ENCODE measurements at regions not wholly inside any gene's neighbourhood (a gene's known extent, or its start where the extent isn't known, plus 50 kb on each side); places are given as distances from the start of the nearest gene placed in this dataset.

GRCh38 chr18:63071701-63072141, 247.8 kb downstream of the BCL2 start:
- DNase-seq (ENCODE audit: low read depth) = no peak
- TF ChIP-seq, protein P1, sequence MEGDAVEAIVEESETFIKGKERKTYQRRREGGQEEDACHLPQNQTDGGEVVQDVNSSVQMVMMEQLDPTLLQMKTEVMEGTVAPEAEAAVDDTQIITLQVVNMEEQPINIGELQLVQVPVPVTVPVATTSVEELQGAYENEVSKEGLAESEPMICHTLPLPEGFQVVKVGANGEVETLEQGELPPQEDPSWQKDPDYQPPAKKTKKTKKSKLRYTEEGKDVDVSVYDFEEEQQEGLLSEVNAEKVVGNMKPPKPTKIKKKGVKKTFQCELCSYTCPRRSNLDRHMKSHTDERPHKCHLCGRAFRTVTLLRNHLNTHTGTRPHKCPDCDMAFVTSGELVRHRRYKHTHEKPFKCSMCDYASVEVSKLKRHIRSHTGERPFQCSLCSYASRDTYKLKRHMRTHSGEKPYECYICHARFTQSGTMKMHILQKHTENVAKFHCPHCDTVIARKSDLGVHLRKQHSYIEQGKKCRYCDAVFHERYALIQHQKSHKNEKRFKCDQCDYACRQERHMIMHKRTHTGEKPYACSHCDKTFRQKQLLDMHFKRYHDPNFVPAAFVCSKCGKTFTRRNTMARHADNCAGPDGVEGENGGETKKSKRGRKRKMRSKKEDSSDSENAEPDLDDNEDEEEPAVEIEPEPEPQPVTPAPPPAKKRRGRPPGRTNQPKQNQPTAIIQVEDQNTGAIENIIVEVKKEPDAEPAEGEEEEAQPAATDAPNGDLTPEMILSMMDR (IDR thresholded peaks at IDR 0.05; ENCODE audit: control insufficient read depth, extremely low read depth, insufficient read depth) = no peak
- H3K4me3 ChIP-seq (ENCODE audit: low read depth, low read length) = no peak overlapping the region

- TF ChIP-seq, protein P1 (IDR thresholded peaks at IDR 0.05; ENCODE audit: control insufficient read depth, extremely low read depth, insufficient read depth) = no peak
- no peak overlapping the region for H3K4me3 ChIP-seq (ENCODE audit: low read depth, low read length)
- DNase-seq (ENCODE audit: low read depth) = no peak
Measured at GRCh38 chr18:63070767-63071502, 248.6 kb downstream of the BCL2 start.

- no peak overlapping the region for H3K4me3 ChIP-seq (ENCODE audit: low read depth, low read length)
- TF ChIP-seq, protein P1 (IDR thresholded peaks at IDR 0.05; ENCODE audit: control insufficient read depth, extremely low read depth, insufficient read depth) = no peak
- no peak for DNase-seq (ENCODE audit: low read depth)
Measured at GRCh38 chr18:63069496-63069895, 250.1 kb downstream of the BCL2 start.

- no peak overlapping the region for H3K4me3 ChIP-seq (ENCODE audit: low read depth, low read length)
- TF ChIP-seq, protein P1 (IDR thresholded peaks at IDR 0.05; ENCODE audit: control insufficient read depth, extremely low read depth, insufficient read depth) = no peak
- DNase-seq (ENCODE audit: low read depth) = no peak
Measured at GRCh38 chr18:63067939-63068338, 251.6 kb downstream of the BCL2 start.

DNA sequence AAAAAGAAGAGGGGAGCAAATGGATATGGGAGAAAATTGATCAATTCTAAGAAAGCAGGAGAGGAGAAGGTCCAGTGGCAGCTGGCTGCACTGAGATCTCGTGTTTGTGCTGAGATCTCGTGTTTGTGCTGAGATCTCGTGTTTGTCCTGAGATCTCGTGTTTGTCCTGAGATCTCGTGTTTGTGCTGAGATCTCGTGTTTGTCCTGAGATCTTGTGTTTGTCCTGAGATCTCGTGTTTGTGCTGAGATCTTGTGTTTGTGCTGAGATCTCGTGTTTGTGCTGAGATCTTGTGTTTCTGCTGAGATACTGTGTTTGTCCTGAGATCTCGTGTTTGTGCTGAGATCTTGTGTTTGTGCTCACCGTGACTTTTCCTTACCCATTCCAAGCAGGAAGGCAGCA, 254.4 kb downstream of the BCL2 start:
- no peak overlapping the region for H3K4me3 ChIP-seq (ENCODE audit: low read depth, low read length)
- TF ChIP-seq, protein P1 (IDR thresholded peaks at IDR 0.05; ENCODE audit: control insufficient read depth, extremely low read depth, insufficient read depth) = no peak
- DNase-seq (ENCODE audit: low read depth) = no peak

GRCh38 chr18:63063171-63063570, 256.4 kb downstream of the BCL2 start:
- DNase-seq (ENCODE audit: low read depth) = no peak
- no peak overlapping the region for H3K4me3 ChIP-seq (ENCODE audit: low read depth, low read length)
- TF ChIP-seq, protein P1 (IDR thresholded peaks at IDR 0.05; ENCODE audit: control insufficient read depth, extremely low read depth, insufficient read depth) = no peak

DNA sequence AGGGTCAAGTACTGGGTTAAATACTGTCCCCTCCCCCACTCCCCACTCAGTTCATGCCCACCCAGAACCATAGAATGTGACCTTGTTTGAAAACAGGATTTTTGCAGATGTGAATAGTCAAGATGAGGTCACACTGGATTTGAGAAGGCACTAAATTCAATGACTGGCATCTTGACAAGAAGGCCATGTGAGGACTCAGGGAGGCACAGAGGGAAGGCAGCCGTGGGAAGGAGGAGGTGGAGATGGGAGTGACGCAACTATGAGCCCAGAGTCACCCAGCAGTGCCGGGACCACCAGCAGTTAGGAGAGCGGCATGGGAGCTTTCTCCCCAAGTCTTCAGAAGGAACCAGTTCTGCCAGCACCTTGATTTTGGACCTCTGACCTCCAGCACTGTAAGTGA, 257.3 kb downstream of the BCL2 start:
- TF ChIP-seq, protein P1 (IDR thresholded peaks at IDR 0.05; ENCODE audit: control insufficient read depth, extremely low read depth, insufficient read depth) = no peak
- DNase-seq (ENCODE audit: low read depth) = no peak
- H3K4me3 ChIP-seq (ENCODE audit: low read depth, low read length) = no peak overlapping the region
